GM18909 (cell line): ENCODE measurements at regions not wholly inside any gene's neighbourhood (a gene's known extent, or its start where the extent isn't known, plus 50 kb on each side); places are given as distances from the start of the nearest gene placed in this dataset.
A peak's percentile ranks its signal among the peaks of the same experiment; 100 is the strongest.

Source experiments
- ATAC-seq: cut with Tn5 transposase; IDR thresholded peaks from one replicate; pipeline ENCODE4 v1.9.1; 2021; ENCODE audit warnings: mild to moderate bottlenecking; ENCODE audit not compliant: unreplicated experiment, poor library complexity

DNA sequence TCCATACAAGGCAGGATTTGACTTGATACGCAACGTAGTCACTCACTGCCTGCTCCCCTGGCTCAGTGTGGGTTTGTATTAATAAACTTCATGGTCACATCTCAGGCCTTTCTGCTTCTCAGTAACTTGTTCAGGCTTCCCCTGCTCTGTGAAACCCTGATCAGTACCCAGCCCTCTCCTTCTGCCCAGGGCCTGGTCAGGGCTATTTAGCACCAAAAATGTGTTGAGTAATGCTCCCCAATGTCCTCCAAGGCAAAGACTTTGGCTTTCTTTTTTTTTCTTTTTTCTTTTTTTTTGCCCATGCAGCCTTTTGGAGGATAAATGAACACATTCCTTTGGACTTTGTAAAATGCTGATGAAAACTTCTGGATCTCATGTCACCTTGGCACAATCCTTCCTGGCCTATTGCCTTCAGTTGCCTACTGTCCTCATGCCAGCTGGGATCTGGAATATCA is 399.2 kb upstream of the KLF4 start:
- ATAC-seq, result no peak

DNA sequence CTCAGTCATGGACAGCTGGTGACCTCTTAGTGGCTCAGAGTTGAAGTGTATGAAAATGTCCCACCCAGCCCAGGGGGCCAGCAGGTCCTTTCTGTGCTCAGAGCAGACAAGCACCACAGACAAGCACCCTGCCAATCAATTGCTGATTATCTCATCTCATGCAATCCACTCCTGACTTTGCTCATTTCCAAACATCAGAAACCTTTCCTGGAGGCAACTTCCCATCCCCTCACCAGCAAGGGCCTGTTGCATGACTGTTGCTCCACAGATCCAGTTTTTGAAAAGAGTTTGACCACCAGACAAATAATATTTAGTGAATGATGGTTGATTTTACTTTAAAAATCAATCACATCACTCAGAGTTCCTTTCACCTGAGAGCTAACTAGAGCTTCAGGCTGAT is 397.3 kb upstream of the KLF4 start:
- ATAC-seq, result no peak

GRCh38 chr9:107883496-107884124 is 394.0 kb upstream of the KLF4 start:
- ATAC-seq, result peak; percentile 95

- no peak for ATAC-seq
Measured at GRCh38 chr9:107881626-107882300, 392.2 kb upstream of the KLF4 start.

GRCh38 chr9:107878462-107878861 is 388.9 kb upstream of the KLF4 start:
- no peak for ATAC-seq

- peak; percentile 65 for ATAC-seq
Measured at GRCh38 chr9:107875571-107875980, 386.0 kb upstream of the KLF4 start.

DNA sequence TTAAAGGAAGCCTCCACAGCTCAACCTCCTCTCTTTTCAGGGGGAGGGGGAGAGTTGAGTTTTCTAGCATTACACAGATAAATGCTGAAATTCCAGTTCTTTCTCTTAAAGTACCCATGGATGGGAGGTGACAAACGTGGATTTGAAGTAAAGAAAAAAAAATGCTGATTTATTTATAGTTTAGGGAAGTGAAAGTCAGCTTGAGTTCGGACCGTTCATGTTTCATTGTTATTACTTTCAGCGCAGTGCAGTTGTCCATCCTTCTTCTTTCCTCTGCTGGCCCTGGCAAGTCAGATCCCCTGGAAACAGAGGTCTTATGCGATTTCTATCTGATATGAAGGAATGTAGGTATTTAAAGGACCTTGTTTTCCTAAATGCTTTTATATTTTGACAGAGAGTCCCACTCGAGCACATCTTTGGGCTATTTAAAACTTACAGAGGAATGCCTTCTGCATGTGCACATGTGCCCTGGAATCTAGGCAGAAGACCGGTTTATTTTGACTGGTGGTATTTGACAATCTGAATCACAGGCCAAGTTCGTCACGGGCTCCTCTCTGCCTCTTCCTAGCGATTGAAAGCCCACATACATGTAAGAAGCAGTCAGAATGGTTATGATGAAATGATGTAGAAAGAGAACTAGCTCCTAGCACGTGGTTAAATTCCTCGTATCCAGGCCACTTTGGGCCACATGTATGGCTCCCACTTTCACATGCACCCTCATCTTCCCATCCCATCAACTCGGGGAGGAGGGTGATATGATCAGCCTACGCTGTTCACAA is 385.2 kb upstream of the KLF4 start:
- ATAC-seq, result peak; percentile 75

GRCh38 chr9:107874137-107874536 is 384.6 kb upstream of the KLF4 start:
- ATAC-seq, result peak; percentile 42

DNA sequence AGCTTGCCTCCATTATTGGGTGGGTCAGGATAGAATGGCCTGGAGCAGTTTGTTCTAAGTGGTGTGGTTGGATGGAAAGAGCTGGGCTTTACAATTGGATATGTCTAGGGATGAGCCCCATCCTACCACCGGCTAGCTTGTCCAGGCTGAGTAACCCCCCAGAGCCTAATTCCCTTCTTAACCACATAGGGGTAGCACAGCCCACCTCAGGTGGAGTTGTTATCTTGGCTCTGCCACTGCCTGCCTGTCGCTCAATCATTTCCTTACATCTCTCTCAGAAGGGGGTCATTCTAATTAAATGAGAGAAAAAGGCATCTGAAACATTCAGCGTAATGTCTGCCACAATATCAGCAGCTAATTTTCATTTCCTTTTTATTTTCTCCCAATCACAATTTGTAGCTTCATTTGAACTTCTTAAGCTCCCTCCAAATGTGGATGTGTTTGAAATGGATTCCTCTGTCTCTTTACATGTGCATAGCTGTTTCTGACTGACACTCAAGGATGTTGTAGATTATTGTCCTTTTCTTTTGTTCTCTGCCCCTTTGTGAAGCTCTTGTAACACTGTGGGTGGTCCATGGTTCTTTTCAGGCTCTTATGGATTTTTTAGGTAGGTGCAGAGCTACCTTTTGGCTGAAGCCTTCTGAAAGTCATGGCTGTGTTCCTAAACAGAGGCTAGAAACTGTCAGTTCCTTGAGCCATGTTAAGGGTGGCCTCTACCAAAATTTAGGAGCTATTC is 383.1 kb upstream of the KLF4 start:
- ATAC-seq, result no peak

DNA sequence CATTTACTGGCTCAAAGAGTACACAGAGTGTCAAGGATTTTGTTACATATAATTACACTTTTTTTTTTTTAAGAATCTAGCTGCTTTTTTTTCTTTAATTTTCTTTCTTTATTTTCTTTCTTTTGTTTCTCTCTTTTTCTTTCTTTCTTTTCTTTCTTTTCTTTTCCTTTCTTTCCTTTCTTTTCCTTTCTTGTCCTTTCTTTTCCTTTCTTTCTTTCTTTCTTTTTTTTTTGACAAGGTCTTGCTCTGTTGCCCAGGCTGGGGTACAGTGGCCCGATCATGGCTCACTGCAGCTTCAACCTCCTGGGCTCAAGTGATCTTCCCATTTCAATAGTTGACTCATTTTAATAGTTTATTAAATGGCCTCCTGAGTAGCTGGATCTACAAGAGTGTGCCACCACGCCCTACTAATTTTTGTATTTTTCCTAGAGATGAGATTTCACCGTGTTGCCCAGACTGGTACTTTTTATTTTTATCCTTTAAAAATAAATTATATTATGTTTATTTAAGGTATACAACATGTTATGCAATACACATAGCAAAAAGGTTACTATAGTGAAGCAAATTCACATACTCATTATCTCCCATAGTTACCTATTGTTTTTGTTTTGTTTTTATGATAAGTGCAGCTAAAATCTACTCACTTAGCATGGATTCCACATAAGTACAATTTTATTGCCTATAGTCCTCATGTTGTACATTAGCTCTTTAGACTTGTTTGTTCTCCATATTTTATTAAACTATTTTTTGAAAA is 381.5 kb upstream of the KLF4 start:
- no peak for ATAC-seq

GRCh38 chr9:107870221-107870620 is 380.7 kb upstream of the KLF4 start:
- ATAC-seq, result no peak

DNA sequence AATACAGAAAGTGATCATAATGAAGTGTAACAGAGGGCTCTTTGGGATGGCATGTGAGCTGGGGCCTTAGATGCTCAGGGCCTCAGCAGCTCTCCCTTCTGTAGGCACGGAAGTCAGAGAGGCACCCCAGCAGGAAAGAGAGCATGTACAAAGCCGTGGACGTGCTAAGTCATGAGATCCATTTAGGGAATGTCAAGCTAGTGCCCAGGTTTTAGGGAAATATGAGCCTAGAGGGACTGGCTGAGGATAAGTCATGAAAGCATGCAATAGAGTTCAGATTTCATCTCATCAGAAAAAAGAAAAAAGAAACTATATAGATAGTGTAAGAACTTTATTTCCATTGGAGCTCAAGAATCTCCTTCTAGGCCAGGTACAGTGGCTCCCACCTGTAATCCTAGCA is 379.5 kb upstream of the KLF4 start:
- ATAC-seq, result no peak

DNA sequence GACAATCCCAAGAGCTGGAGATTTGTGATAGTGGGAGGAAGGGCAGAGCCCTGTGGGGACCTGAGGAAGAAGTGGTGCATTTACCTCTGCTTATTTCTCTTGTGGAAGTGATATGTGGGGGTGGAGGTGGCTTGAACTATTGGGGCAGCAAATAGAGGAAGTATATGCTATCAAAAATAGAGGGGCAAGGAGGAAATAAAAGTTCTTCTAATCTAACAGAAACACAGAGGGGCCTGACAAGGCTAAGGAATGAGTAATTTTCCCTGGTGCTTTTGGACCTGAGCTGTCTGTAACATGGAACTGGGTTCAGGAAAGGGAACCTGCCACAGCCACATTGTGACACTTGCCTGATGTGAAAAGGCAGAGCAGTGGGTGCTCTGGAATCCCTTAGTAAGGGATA is 378.6 kb upstream of the KLF4 start:
- ATAC-seq, result no peak

DNA sequence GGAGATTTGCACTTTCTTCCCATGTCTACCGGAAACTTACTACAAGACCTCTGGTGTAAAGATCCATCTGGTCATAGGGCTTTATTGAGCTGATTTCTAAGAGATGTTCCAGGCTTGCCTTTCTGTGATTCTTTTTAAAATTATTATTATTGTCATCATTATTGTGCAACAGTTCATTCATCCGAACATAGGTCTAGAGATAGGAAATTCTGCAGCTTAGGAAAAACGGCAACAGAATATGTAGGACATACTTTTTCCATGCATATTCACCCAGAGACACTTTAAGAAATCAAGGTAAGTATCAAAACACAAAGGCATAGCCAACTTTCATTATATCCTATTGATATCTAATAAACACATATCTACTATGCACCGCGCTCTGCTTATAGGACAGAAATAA is 378.2 kb upstream of the KLF4 start:
- no peak for ATAC-seq

DNA sequence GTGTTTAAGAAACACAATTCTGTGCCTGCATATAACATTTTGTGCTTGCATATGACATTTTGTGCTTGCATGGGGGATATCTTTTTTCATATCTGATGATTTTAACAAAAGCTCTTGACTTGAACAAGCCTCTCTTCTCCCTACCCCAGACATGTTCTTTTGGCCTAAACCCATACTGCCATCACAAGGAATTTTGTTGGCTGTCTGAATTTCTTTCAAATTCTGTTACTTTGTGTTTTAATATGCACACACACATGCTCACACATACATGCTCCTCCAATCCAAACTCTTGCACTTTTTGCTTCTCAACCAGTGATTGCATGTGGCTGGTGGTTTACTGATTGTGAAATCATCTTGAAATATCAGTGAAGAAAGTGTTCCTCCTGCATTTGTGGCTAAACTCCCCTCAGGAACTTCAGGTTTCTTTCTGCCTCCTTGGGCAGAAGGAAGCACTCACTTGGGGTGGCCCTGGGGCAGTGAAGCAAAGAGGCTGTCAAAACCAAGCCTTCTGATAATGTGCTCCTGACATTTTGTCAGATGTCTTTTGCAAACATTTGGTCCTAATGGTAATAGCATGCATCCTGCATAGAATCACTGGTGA is 377.2 kb upstream of the KLF4 start:
- ATAC-seq, result no peak

- no peak for ATAC-seq
Measured at GRCh38 chr9:107863396-107863795, 373.8 kb upstream of the KLF4 start.

DNA sequence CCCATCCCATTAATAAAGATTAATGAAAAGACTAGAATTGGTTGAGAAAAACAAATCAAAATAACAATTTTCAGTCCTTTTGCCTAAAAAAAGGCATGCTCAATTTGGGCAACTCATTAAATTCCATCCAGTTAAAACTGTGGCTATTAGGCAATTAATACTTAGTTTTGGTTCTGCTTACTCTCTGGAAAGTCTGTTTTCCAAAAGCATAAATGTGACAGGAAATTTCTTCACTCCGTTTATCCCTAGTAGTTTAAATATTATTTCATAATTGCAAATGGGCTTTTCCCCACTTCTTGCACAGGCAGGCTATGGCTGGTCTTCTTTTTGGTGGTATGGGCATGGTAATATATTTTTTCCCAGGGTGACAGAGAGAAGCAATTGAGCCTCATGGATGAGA is 373.3 kb upstream of the KLF4 start:
- ATAC-seq, result no peak

- ATAC-seq, result no peak
Measured at GRCh38 chr9:107862323-107862722, 372.8 kb upstream of the KLF4 start.

- ATAC-seq, result no peak
Measured at GRCh38 chr9:107861075-107861474, 371.5 kb upstream of the KLF4 start.

DNA sequence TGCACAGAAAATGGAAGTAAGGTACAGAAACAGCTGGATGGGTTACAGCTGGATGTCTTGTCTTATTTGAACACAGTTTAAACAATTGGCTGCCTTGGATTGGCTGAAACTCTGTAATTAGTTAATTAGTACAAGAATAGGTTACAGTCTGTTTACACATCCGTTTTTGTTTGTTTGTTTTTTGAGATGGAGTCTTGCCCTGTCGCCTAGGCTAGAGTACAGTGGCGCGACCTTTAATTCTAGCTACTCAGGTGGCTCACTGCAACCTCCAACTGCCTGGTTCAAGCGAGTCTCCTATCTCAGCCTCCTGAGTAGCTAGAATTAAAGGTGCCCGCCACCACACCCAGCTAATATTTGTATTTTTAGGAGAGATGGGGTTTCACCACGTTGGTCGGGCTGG is 368.7 kb upstream of the KLF4 start:
- no peak for ATAC-seq
